Nucleus accumbens (tissue), 56 donors: ENCODE measurements at regions not wholly inside any gene's neighbourhood (a gene's known extent, or its start where the extent isn't known, plus 50 kb on each side); places are given as distances from the start of the nearest gene placed in this dataset.

ENCODE experiments used
- DNase-seq, 56 donors: peaks; one replicate each; lab custom pipeline; 2025; lab: John Stamatoyannopoulos, UW

DNA sequence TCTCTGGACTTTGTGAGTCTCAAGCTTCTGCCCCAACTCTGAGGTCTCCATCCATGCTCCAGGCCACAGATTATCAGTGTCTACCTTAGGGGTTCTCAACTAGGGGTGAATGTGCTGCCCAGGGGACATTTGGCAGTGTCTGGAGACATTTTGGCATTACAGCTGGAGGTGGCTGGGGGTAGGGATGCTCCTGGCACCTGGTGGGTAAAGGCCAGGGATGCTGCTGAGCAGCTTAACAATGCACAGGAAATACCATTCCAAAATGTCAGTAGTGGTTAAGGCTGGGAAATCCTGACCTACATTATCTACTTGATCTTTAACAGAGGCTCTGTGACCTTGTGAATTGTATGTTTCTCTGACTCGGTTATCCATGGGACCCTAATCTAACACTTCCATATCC lies 67.3 kb upstream of the PALS2 start:
- DNase-seq = no peak

DNA sequence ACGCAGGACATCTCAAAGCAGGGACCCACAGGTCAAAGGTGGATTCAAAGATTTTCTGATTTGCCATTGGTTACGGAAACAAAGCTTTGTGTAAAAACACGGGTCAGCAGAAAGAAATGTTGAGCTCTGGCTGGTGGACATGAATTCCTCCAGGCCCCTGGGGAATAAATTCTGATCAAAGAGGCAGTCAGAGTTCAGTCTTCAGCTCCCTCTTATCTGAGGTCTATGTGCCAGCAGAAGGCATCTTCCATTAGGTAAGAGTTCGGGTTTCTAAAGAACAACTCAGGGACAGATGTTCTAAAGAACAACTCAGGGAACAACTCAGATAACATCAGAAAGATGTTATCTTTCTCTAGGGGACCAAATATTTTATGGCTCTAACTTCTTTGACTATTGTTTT lies 64.9 kb upstream of the PALS2 start:
- DNase-seq = no peak

DNA sequence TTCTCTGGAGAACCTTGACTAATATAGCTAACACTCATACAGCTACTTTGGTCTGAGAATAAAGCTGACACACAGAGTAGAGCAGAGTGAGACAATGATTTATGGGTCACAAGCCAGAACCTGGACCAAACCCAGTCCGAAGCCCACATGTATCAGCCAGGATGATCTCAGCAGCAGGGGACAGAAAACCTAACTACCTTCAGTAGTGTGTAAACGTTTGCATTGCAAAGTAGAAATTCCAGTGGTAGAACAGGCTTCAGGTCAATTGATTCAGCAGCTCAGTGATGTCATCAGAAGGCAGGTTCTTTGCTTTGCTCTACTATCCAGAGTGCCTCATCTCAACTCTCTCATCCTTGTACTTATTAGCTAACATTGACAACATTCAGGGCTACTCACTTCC lies 62.5 kb upstream of the PALS2 start:
- no peak for DNase-seq

DNA sequence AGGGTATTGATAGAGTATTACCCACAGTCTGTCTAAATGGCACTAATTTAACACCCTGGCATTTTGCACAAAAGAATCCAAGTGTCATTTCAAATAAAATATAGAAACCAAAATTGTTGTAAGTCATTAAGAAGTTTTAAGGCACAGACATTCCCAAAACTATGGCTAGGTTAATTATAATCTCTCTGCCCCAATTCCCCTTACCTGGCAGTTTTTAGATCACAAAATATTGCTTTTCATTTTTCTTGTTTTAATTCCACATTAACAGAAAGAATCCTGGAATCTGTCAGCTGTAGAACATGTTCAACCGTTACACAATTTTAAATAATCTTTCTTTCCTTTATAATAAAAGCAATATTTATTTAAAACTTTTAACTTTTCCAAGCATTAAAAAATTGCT lies 56.1 kb upstream of the PALS2 start:
- no peak for DNase-seq

DNA sequence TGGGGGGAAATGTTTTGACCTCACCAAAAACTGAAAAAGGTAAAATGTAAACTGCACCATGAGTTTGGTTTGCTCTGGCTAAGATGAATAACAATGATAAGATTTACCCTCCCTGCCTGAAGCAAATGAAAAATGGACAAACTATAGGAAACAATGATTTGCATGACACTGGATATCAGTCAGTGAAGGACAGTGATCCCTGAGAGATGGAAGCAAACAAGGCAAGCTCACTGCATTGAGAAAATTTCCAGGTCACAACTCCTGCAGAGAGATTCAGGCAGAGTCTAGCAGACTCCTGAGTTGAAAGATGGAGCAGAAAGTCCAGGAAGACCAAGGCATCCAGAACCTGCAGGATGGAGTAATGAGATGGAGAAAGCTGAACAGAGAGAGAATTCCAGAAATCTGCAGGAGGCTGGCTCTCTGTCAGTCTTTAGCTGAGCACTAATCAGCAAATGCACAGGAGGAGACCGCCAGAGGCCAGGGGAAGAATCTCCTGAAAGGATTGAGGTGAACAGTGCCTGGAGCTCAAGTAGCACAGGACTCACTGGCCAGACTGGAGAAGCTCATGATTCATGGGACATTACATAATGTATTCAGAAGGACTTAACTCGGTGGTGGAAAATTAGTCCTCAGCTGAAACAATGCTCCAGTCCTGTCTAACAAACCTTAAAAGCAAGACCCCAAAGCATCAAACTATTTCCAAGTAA lies 51.2 kb upstream of the PALS2 start:
- no peak for DNase-seq
